Effector memory CD4-positive, alpha-beta T cell (primary cell): ENCODE measurements at regions not wholly inside any gene's neighbourhood (a gene's known extent, or its start where the extent isn't known, plus 50 kb on each side); places are given as distances from the start of the nearest gene placed in this dataset.

Experiments
- DNase-seq, 3 donors: peaks; one replicate each; pipeline ENCODE4 v3.0.0-alpha.2; 2020
- H3K27ac ChIP-seq: 2 replicates; pipeline ENCODE4 v1.7.0; 2013; ENCODE audit warnings: mild to moderate bottlenecking, low read length, moderate library complexity; ENCODE audit not compliant: insufficient read depth, poor library complexity, severe bottlenecking
- H3K27me3 ChIP-seq: replicated peaks from 2 replicates; pipeline ENCODE4 v1.7.0; 2013; ENCODE audit warnings: mild to moderate bottlenecking, low read length; ENCODE audit not compliant: insufficient read depth, control insufficient read depth, poor library complexity, severe bottlenecking
- H3K36me3 ChIP-seq: 2 replicates; pipeline ENCODE4 v1.7.0; 2013; ENCODE audit warnings: mild to moderate bottlenecking, low read length, moderate library complexity; ENCODE audit not compliant: control insufficient read depth, insufficient read depth
- H3K4me1 ChIP-seq: 2 replicates; pipeline ENCODE4 v1.7.0; 2013; ENCODE audit warnings: low read length, mild to moderate bottlenecking; ENCODE audit not compliant: control insufficient read depth, insufficient read depth, poor library complexity, severe bottlenecking
- H3K4me3 ChIP-seq: 2 replicates; pipeline ENCODE4 v1.7.0; 2013; ENCODE audit warnings: low read length, low read depth, mild to moderate bottlenecking; ENCODE audit not compliant: insufficient read depth, poor library complexity, severe bottlenecking
- H3K9me3 ChIP-seq: 2 replicates; pipeline ENCODE4 v1.7.0; 2013; ENCODE audit warnings: mild to moderate bottlenecking, low read length, moderate library complexity; ENCODE audit not compliant: control insufficient read depth

GRCh38 chr10:78361031-78361430 lies 327.4 kb downstream of the RPS24 start:
- Histone ChIP-seq H3K27me3 (no peaks in the 10 kb centered on the region), H3K9me3 (no peaks in the 10 kb centered on the region), H3K27ac (no peak overlapping the region), H3K4me1 (no peaks in the 10 kb centered on the region), H3K36me3 (no peaks in the 10 kb centered on the region), H3K4me3 (no peak overlapping the region)
- DNase-seq: no peak

GRCh38 chr10:78362406-78363022 lies 328.9 kb downstream of the RPS24 start:
- no peak for DNase-seq
- Histone ChIP-seq H3K4me3 (no peak overlapping the region), H3K9me3 (no peaks in the 10 kb centered on the region), H3K4me1 (no peaks in the 10 kb centered on the region), H3K36me3 (no peaks in the 10 kb centered on the region), H3K27me3 (no peaks in the 10 kb centered on the region), H3K27ac (no peak overlapping the region)

- H3K27me3 ChIP-seq: no peaks in the 10 kb centered on the region
- H3K9me3 ChIP-seq: no peaks in the 10 kb centered on the region
- H3K4me1 ChIP-seq: no peaks in the 10 kb centered on the region
- H3K27ac ChIP-seq: no peak overlapping the region
- no peaks in the 10 kb centered on the region for H3K36me3 ChIP-seq
- H3K4me3 ChIP-seq: no peak overlapping the region
- DNase-seq: no peak
Observed at GRCh38 chr10:78363190-78363589, 329.5 kb downstream of the RPS24 start.

GRCh38 chr10:78365694-78366093 lies 332.0 kb downstream of the RPS24 start:
- Histone ChIP-seq H3K4me1 (no peaks in the 10 kb centered on the region), H3K4me3 (no peak overlapping the region), H3K36me3 (no peaks in the 10 kb centered on the region), H3K9me3 (no peaks in the 10 kb centered on the region), H3K27me3 (no peaks in the 10 kb centered on the region), H3K27ac (no peak overlapping the region)
- no peak for DNase-seq

- H3K9me3 ChIP-seq: no peaks in the 10 kb centered on the region
- no peaks in the 10 kb centered on the region for H3K36me3 ChIP-seq
- no peak overlapping the region for H3K27ac ChIP-seq
- H3K4me1 ChIP-seq: no peaks in the 10 kb centered on the region
- no peak for DNase-seq
- H3K4me3 ChIP-seq: no peak overlapping the region
- no peaks in the 10 kb centered on the region for H3K27me3 ChIP-seq
Observed at GRCh38 chr10:78366663-78367411, 333.2 kb downstream of the RPS24 start.

GRCh38 chr10:78367751-78368150 lies 334.1 kb downstream of the RPS24 start:
- no peaks in the 10 kb centered on the region for H3K27me3 ChIP-seq
- no peaks in the 10 kb centered on the region for H3K4me1 ChIP-seq
- no peak overlapping the region for H3K27ac ChIP-seq

GRCh38 chr10:78371136-78371535 lies 337.5 kb downstream of the RPS24 start:
- H3K4me1 ChIP-seq: no peaks in the 10 kb centered on the region
- no peak overlapping the region for H3K4me3 ChIP-seq
- H3K27me3 ChIP-seq: no peaks in the 10 kb centered on the region
- DNase-seq: no peak
- H3K27ac ChIP-seq: no peak overlapping the region
- H3K9me3 ChIP-seq: no peaks in the 10 kb centered on the region
- no peaks in the 10 kb centered on the region for H3K36me3 ChIP-seq

More at GRCh38 chr10:78367751-78368150, 334.1 kb downstream of the RPS24 start:
- Histone ChIP-seq H3K9me3 (no peaks in the 10 kb centered on the region), H3K4me3 (no peak overlapping the region), H3K36me3 (no peaks in the 10 kb centered on the region)
- no peak for DNase-seq

- Histone ChIP-seq H3K4me3 (no peak overlapping the region), H3K4me1 (no peaks in the 10 kb centered on the region), H3K36me3 (no peaks in the 10 kb centered on the region), H3K9me3 (no peaks in the 10 kb centered on the region), H3K27me3 (no peaks in the 10 kb centered on the region), H3K27ac (no peak overlapping the region)
- DNase-seq: no peak
Observed at GRCh38 chr10:78372806-78373205, 339.1 kb downstream of the RPS24 start.

GRCh38 chr10:78374331-78375028 lies 340.8 kb downstream of the RPS24 start:
- Histone ChIP-seq H3K27ac (no peak overlapping the region), H3K27me3 (no peaks in the 10 kb centered on the region), H3K4me3 (no peak overlapping the region), H3K4me1 (no peaks in the 10 kb centered on the region), H3K9me3 (no peaks in the 10 kb centered on the region), H3K36me3 (no peaks in the 10 kb centered on the region)
- DNase-seq: no peak
